ENCODE measurements at regions not wholly inside any gene's neighbourhood (a gene's known extent, or its start where the extent isn't known, plus 50 kb on each side); places are given as distances from the start of the nearest gene placed in this dataset.

DNA sequence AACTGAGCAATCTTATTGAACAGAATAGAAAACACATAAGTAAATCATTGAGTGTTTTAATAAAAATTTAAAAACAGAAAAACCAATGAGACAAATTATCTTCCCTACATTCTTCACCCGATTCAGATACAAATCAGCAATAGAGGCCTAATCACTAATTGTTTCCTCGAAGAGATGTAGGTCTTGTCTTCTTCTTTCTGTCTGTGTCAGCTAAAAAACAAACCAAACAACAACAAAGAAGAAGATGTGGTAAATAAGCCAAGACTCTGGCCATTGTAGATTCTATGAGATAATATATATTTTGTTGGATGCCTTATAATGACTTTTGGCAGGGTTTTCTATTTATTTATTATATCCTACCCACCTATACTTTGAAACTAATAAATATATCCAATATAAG, 200.9 kb upstream of the FSIP2 start:
- H3K4me3 Mint-ChIP-seq = no peak overlapping the region

DNA sequence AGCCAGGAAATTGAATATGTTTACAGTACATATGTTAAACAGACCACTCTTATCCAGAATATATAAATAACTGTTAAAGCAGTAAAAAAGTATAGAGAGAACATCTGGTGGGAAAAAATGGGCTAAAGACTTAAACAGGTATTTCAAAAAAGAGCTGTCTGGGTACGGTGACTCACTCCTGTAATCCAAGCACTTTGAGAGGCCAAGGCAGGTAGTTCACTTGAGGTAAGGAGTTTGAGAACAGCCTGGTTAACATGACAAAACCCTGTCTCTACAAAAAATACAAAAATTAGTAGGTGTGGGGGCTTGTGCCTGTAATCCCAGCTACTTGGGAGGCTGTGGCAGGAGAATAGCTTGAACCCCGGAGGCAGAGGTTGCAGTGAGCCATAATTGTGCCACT, 171.4 kb upstream of the FSIP2 start:
- DNase-seq = no peak
- peak overlapping the region; percentile 36 for H3K4me3 ChIP-seq (ENCODE audit: low read length)
- peaks cover 5% of the 10 kb centered on the region for H3K4me1 ChIP-seq (ENCODE audit: control insufficient read depth, insufficient read depth, low read length)
- peaks cover 15% of the 10 kb centered on the region for H3K9me3 Mint-ChIP-seq
- H3K4me3 Mint-ChIP-seq = no peak overlapping the region
- H3K36me3 Mint-ChIP-seq (ENCODE audit: low read depth) = peaks cover 12% of the 10 kb centered on the region
- H3K36me3 ChIP-seq (ENCODE audit: control insufficient read depth, insufficient read depth, low read length) = no peaks in the 10 kb centered on the region
- H3K27ac ChIP-seq (ENCODE audit: low read depth, low read length) = no peak overlapping the region
- WGBS, 2 experiments (ENCODE audit: insufficient coverage in 1 of 2, insufficient read length in 1 of 2) = 94 to 100% methylated on average over 2 of the region's 2 CpGs
- peaks cover 15% of the 10 kb centered on the region for H3K4me1 Mint-ChIP-seq
- H3K9me3 ChIP-seq (ENCODE audit: control insufficient read depth, low read length) = peaks cover 23% of the 10 kb centered on the region
- no peak overlapping the region for H3K9ac ChIP-seq (ENCODE audit: extremely low read depth, low read length, poor library complexity, severe bottlenecking)
- TF ChIP-seq, protein P1, sequence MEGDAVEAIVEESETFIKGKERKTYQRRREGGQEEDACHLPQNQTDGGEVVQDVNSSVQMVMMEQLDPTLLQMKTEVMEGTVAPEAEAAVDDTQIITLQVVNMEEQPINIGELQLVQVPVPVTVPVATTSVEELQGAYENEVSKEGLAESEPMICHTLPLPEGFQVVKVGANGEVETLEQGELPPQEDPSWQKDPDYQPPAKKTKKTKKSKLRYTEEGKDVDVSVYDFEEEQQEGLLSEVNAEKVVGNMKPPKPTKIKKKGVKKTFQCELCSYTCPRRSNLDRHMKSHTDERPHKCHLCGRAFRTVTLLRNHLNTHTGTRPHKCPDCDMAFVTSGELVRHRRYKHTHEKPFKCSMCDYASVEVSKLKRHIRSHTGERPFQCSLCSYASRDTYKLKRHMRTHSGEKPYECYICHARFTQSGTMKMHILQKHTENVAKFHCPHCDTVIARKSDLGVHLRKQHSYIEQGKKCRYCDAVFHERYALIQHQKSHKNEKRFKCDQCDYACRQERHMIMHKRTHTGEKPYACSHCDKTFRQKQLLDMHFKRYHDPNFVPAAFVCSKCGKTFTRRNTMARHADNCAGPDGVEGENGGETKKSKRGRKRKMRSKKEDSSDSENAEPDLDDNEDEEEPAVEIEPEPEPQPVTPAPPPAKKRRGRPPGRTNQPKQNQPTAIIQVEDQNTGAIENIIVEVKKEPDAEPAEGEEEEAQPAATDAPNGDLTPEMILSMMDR (conservative IDR thresholded peaks at IDR 0.05) = no peak
- H3K27me3 ChIP-seq (ENCODE audit: control insufficient read depth, insufficient read depth, low read length, poor library complexity, severe bottlenecking) = no peaks in the 10 kb centered on the region
- H3K27me3 Mint-ChIP-seq (ENCODE audit: insufficient read depth) = no peaks in the 10 kb centered on the region
- H3K27ac Mint-ChIP-seq = no peak overlapping the region

More for the DNA sequence above, 200.9 kb upstream of the FSIP2 start:
- TF ChIP-seq, protein P1 (conservative IDR thresholded peaks at IDR 0.05) = no peak
- Mint-ChIP-seq H3K36me3 (ENCODE audit: low read depth) (no peaks in the 10 kb centered on the region), H3K27me3 (ENCODE audit: insufficient read depth) (no peaks in the 10 kb centered on the region), H3K9me3 (no peaks in the 10 kb centered on the region), H3K4me1 (peaks cover 12% of the 10 kb centered on the region), H3K27ac (no peak overlapping the region)
- no peak overlapping the region for H3K9ac ChIP-seq (ENCODE audit: extremely low read depth, low read length, poor library complexity, severe bottlenecking)
- no peak for DNase-seq
- no peaks in the 10 kb centered on the region for H3K9me3 ChIP-seq (ENCODE audit: control insufficient read depth, low read length)
- 85 to 88% methylated on average over 2 of the region's 2 CpGs for WGBS, 2 experiments (ENCODE audit: insufficient coverage in 1 of 2, insufficient read length in 1 of 2)
- H3K4me3 ChIP-seq (ENCODE audit: low read length) = no peak overlapping the region
- no peaks in the 10 kb centered on the region for H3K4me1 ChIP-seq (ENCODE audit: control insufficient read depth, insufficient read depth, low read length)
- no peaks in the 10 kb centered on the region for H3K27me3 ChIP-seq (ENCODE audit: control insufficient read depth, insufficient read depth, low read length, poor library complexity, severe bottlenecking)
- no peak overlapping the region for H3K27ac ChIP-seq (ENCODE audit: low read depth, low read length)
- H3K36me3 ChIP-seq (ENCODE audit: control insufficient read depth, insufficient read depth, low read length) = no peaks in the 10 kb centered on the region

DNA sequence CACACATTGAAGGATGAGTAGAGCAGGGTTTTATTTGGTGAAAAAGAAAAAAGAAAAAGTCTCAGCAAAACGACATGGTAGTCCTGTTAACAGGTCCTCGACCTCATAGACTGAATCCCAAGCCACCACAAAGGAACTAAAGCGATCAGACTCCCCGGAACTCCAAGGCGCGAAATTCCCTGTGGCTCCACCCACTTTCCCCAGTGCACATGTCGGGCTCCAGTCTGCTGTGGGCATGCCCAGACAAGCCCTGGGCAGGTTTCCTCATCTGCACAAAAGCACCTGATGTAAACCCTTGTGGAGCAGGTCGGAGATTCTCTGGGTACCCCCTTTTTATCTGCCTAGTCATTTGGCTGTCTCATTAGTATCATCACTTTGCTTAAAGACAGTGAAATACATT, 170.7 kb upstream of the FSIP2 start:
- Histone ChIP-seq H3K4me1 (ENCODE audit: control insufficient read depth, insufficient read depth, low read length) (peaks cover 5% of the 10 kb centered on the region), H3K4me3 (ENCODE audit: low read length) (peak overlapping the region; percentile 36), H3K27me3 (ENCODE audit: control insufficient read depth, insufficient read depth, low read length, poor library complexity, severe bottlenecking) (no peaks in the 10 kb centered on the region), H3K27ac (ENCODE audit: low read depth, low read length) (no peak overlapping the region), H3K36me3 (ENCODE audit: control insufficient read depth, insufficient read depth, low read length) (no peaks in the 10 kb centered on the region), H3K9me3 (ENCODE audit: control insufficient read depth, low read length) (peaks cover 23% of the 10 kb centered on the region), H3K9ac (ENCODE audit: extremely low read depth, low read length, poor library complexity, severe bottlenecking) (no peak overlapping the region)
- Mint-ChIP-seq H3K27ac (peak overlapping the region; percentile 83), H3K27me3 (ENCODE audit: insufficient read depth) (no peaks in the 10 kb centered on the region), H3K4me3 (peak overlapping the region; percentile 11), H3K36me3 (ENCODE audit: low read depth) (peaks cover 12% of the 10 kb centered on the region), H3K4me1 (peaks cover 15% of the 10 kb centered on the region), H3K9me3 (peaks cover 15% of the 10 kb centered on the region)
- WGBS, 2 experiments (ENCODE audit: insufficient coverage in 1 of 2, insufficient read length in 1 of 2) = 92 to 95% methylated on average over 4 to 8 of the region's 8 CpGs
- DNase-seq = peak; percentile 79
- TF ChIP-seq, protein P1 (conservative IDR thresholded peaks at IDR 0.05) = no peak
